ENCODE measurements at regions not wholly inside any gene's neighbourhood (a gene's known extent, or its start where the extent isn't known, plus 50 kb on each side); places are given as distances from the start of the nearest gene placed in this dataset.

DNA sequence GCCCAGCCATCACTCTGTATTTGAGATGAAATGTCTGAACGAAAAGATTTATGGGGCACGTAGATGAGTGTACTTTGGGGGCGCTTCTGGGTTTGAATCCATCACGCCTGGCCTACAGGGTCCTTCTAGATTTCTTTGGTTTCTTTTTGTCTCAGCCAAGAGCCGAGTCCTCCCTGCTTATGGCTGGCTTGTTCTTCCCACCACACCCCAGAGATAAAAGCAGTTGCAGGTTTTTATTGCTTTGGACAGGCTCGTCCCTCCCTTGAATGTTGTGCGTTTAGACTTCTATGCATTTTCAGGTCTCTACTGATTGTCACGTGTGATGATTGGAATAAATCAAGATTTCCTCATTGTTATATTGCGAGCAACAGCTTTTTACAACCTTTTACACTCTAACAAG is 104.8 kb upstream of the CHRNA7 start:
- no peak for DNase-seq

DNA sequence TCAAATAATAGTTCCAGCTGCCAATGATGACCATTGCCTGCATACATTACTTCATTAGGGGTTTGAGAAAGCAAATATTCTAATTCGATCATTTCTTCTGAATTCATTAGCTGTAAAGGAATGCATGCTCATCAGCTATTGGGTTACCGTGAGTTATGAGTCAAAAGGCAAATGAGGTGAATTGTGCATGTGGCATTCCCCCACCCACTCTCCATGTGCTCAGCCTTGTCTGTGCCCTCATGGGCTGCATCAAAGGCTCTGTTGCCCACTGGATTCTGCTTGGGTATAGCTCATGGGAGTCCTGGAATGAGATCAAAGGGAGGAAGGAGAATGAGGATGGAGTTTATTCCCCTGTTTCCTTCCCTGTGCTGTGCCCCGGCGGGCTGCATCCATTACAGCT is 99.3 kb upstream of the CHRNA7 start:
- DNase-seq = no peak

DNA sequence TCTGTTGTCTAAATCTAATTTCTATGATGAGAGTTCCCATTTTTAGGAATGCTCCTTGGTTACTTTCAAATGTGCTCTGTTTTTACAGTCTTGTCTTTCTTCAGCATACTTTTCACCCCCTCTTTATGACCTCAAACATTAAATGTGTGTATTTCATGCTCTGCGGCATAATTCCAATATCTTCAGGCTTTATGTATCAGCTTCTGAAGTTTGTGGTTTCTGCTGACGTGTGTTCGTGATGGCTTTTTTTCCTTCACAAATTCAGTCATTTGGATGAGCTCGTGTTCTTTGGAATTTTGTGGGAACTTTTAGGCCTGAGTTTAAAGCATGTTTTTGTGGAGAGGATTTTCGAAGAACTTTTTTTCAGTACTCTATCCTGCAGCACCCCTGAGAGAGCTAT is 97.7 kb upstream of the CHRNA7 start:
- DNase-seq = no peak

DNA sequence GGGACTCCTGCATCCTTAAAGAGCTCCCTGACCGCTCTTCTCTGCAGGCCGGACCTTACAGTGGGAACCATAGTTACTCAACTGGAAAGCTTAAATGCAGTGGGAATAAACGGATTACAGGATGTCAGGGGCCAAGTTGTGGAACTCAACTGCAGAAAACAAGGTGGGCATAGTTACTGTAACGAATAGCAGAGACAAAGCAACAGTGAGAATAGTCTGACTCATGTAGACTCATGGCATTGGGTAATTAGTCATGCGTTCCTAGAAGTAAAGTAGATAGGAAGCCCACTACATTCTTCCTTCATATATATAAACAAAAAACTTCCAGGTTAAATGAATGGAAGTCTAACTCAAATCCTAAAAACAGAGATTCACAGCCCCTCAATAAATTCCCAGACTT is 95.5 kb upstream of the CHRNA7 start:
- DNase-seq = no peak

DNA sequence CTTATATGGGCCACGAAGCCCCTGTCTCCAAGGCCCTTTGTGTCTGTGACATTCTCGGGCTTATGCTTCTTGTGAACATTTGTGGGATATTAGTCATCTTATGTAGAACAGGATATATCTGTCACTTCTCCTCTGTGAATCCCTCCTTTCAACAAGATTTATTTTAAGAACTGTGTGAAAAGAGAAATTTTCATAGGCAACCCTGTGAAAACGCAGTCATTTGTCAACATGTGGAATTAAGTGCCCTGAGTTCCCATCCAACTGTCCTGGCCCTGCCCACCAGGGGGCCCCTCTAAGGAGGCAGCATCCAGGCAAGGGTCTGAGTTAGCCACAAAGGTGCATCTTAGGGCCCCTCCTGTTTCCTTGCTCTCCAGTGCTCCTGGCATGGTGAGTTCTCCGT is 76.8 kb upstream of the CHRNA7 start:
- no peak for DNase-seq

DNA sequence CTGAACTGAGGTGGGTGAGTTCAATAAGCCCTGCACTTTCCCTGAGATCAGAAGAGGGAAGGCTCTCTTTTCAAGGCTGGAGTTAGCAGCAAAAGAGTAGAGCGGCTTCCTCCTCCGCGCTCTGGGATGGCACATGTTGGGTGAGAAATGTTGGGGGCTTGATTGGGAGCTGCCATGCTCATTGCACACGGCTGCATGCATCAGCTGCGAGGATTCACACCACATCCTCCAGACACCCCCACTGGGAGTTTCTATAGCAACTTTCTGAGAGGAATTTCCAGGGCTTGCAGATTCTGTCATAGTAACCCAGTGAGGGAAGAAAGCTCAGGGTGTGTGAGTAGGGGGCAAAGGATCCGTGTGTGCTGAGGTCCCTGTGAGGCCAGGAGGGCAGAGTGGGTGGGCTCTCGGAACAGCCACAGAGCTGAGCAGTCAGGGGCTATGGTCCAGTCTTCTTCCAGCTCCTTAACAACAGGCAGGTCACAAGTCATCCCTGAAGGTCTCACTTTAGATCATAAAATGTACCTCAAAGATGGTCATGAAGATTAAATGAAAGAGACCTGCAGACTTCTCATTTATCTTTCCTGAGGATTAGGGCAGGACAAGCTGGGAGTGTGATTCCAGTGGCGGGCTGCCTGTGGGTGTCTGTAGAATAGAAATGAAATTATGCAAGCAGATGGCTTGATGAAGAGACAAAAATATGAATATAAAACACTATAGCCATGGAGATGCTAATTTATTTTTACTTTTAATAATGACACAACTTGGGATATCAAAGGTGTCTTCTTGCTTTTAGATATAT is 75.7 kb upstream of the CHRNA7 start:
- DNase-seq = no peak

DNA sequence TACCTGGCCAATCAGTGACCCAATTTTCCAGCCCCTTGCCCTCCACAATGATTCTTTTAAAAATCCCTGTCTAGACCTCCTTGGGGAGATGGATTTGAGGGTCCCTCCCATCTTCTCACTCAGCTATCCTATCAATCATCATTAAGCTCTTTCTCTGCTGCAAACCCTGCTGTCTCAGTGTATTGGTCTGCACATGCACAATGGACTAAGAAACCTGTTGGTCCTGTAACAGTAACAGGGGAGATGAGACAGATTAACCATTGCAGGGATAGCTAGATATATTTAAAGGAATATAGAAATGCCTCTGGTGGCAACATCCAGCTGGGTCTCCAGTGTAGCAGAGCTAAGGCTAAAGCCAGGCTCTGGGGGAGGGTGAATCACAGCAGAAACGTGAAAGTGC is 74.6 kb upstream of the CHRNA7 start:
- no peak for DNase-seq

DNA sequence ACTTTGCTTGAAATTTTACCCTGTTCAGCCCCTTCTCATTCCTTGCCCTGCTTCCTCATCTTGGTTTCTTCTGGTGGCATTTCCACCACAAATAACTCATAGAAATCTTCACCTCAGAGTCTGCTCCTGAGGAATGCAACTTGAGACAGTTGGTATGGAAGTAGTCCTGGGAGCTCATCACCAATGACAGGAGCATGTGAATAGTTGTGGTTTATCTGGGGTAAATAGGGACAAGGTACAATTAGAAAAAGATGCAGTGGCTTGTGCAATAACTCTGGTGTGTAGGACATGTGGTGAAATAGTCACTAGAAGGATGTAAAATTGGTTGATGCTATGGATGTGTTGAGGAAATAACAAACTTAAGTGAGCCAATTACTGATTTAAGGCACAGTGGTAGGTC is 72.7 kb upstream of the CHRNA7 start:
- DNase-seq = no peak

DNA sequence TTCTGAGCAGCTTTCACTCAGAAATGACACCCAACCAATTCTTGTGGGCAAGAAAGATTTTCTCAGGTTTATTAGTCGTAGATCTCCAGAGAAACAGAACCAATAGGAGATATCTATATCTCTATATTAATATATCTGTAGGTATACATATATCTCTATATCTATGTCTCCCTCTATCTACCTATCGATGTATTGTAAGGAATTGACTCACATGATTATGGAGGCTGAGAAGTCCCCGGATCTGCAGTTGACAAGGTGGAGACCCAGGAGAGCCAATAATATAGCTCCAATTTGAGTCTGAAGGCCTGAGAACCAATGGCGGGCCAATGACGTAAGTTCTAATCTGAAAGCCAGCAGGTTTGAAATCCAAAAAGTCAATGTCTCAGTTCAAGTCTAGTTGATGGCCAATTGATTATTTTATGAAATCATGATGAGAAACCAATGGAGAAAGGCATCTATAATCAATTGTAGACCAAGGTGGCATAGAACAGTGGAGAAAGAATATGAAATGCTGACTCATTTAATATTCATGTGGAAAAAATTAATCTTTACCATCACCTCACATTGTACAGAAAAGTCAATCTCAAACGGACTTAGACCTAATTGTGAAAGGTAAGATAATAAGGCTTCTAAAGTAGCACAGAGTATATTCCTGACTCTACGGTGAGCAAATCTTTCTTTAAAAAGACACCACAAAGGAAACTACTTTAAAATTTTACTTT is 65.6 kb upstream of the CHRNA7 start:
- no peak for DNase-seq

DNA sequence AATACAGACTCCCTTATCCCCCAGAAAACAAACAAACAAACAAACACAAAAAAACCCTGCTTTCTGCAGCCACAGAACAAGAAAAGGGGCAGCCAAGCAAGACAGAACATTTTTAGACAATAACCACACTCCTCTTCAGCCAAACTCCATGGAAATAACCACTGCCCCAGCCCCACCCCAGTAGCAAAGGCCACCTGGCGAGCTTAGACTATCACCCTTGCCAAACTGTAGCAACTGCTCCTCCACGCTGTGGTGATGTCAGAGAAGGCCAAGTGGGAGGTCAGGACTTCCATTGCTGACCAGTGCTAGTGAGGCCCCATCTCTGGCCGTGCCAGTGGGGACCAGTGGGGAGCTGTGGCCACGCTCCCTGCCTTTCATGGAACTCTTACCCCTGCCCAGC is 60.3 kb upstream of the CHRNA7 start:
- DNase-seq = no peak

DNA sequence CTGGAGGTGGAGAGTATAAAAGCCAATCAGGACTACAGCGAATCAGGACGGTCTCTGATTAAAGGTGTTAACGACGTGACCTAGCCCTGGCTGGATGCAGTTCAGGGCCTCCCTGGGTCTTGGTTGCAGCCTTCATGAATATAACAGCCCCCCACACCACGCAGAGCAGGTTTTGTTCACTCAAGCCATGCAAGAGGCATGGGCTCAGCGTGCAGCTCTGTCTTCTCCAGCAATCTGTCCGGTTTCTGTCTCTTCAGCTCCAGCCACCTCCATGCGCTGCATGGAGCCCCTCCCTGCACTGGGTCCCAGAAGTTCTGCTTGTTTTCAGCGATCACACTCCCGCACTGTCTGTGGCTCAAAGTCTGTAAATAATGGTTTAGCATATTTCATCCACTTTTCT is 57.1 kb upstream of the CHRNA7 start:
- DNase-seq = no peak

DNA sequence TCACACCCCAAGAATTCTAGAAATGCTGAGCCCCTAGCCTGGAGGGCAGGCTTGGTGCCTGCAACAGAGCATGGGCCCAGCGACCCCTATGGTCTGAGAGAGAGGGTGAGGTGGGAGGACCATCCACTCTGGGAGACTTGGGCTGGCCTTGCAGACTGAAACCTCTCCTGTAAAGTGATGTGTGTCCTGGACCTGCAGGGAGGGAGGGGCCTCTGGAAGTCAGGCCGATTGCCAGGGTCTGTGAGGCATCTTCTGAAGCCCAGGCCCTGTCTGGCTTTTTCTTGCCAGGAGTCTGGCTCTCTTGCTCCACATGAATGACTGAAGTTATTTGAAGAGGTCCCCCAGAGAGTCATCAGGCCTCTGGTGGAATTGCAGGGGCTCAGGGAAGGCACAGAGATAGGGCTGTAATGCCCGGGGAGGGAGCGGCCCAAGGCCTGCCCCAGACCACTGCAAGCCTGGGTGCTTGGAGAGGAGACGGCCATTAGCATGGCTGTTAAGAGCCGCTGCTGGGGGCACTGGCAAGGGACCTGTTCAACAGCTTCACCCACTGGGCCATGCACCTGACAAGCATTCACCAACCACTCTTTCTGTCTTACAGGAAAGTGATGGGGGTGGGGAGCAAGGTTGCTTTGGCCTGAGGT is 56.0 kb upstream of the CHRNA7 start:
- DNase-seq = no peak

DNA sequence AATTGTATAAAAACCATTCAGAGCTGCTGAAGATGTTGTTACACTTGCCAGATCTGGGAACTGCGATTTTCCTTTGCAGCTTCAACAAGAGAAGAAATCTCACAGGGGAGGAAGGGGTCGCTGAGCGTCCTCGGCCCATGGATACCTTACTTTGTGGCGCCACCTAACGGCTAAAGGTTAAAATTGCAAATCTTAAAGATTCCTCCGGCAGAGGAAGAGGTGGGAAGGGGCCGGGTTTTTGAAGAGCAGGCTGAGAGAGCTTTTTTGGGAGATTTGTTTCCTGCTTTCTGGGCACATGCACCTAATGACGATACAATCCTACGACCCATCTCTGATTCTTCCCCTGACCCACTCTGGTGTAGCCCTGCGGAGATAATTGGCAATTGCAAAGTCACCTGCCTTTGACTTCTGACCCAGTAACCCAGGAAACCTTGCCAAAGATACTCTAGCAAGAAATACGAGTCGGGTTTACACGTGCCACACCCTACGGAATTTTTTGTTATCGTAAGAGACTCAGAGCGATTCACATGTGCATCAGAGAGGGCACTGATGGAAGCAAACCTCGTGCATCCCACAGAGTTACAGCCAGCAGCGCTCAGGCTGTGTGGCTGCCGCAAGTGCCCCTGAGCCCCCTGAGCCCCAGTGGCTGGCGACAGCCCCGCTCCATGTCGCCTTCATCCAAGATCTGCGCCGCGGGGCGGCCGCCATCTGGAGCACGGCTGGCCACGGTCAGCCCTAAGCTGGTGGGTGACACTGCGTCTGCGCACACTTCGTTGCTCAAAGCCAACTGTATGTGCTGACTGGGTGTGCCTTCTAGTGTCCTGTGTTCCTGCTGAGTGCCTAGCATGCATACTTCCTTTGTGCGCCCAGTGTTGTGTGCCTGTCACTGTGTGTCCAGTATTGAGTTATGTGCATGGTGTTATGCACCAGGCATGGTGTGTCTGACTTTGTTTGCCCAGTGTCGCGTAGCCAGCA is 55.2 kb upstream of the CHRNA7 start:
- DNase-seq = peak; percentile 31

DNA sequence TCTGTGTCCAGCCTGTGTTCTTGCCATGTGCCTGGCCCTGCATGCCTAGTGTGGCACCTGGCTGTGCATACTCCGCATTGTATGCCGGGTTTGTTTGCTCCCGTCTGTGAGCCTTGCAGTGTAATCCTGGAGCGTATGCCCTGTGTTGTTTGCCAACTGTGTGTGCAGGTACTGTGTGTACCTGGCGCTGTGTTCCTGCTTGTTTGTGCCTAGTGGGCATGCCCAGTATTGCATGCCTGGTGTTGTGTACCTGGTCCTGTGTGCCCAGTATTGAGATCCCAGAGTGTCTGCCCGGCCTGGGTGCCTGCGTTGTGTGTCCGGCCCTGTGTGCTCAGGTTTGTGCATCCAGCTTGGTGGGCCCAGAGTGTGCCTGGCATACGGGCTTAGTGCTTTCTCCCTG is 54.5 kb upstream of the CHRNA7 start:
- no peak for DNase-seq

DNA sequence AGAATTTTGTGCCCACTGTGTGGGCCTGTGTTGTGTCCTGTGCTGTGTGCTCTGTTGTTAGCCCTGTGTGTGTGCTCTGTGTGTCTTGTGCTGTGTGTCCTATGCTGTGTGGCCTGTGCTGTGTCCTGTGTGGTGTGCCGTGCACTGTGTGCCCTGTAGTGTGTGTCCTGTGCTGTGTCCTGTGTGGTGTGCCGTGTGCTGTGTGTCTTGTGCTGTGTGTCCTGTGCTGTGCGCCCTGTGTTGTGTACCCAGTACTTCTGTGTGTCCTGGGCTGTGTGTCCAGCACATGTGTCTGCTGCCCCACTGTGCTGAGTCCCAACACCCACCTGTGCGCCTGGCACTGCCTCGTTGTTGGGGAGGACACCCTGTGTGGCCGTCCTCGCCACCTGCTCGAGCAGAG is 53.2 kb upstream of the CHRNA7 start:
- DNase-seq = no peak

DNA sequence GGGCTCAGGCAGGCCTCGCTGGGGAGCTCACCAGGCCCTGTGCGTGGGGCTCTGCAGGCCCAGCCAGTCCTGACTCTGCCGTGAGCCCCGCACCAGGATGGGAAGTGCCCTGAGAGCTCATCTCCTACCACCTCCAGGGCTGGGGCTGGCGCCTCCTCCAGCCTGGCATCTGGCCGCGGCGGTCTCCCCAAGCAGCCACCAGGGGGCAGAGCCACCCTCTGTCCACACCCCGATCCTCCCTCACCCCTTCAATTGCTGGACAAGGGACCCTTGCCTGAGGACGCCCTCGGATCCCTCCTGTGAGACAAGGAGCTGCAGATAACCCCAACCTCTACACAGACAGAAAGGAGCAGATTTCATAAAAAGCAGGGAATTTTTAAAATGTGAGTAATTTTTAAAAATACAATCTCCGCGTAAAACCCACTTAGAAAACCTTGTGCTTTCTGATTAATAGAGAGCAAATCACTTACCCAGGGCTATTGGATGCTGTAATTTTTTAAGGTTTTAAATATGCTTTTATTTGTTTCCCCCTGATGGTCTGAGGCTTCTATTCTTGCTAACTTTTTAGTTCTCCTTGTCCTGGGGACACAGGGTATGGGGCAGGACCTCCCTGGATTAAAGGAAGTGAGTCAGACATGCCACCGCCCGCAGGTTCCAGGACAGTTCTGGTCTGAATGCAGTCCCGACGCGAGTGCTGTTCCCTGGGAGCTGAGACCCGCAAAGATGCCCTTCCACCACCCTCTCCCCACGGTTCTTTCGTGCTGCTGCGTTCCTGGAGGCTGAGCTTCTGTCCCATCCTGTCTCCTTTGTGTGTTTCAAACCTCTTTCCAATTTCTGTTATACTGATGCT is 52.3 kb upstream of the CHRNA7 start:
- no peak for DNase-seq

All from DMS 273 treated with DMSO at 0.1 percent for 48 hours (cell line).